Nephron (organoid): ENCODE measurements at regions not wholly inside any gene's neighbourhood (a gene's known extent, or its start where the extent isn't known, plus 50 kb on each side); places are given as distances from the start of the nearest gene placed in this dataset.

Source experiments
- H3K27ac Mint-ChIP-seq, 3 experiments: 2 replicates each; pipeline ENCODE4 v1.8.0; 2020; ENCODE audit warnings: mixed read lengths in 3 of 3, mild to moderate bottlenecking in 2 of 3, moderate library complexity in 1 of 3
- H3K27me3 Mint-ChIP-seq: 2 replicates; pipeline ENCODE4 v1.8.0; 2021; ENCODE audit warnings: low read depth, mild to moderate bottlenecking, moderate library complexity, mixed read lengths
- H3K36me3 Mint-ChIP-seq: 2 replicates; pipeline ENCODE4 v1.8.0; 2020; ENCODE audit warnings: low read depth, mixed read lengths
- H3K4me1 Mint-ChIP-seq: 2 replicates; pipeline ENCODE4 v1.8.0; 2020; ENCODE audit warnings: mixed read lengths
- H3K4me3 Mint-ChIP-seq, 3 experiments: 2 replicates each; pipeline ENCODE4 v1.8.0; 2020; ENCODE audit warnings: mild to moderate bottlenecking in 3 of 3, mixed read lengths in 3 of 3, moderate library complexity in 2 of 3
- H3K9me3 Mint-ChIP-seq: 2 replicates; pipeline ENCODE4 v1.8.0; 2020; ENCODE audit warnings: mixed read lengths
- TF ChIP-seq, protein P1 (sequence below), 3 experiments: fragments of 200-600 bp; sonication (generic); IDR thresholded peaks; one replicate each; pipeline ENCODE4 v1.5.0; 2021; ENCODE audit warnings: antibody characterized with exemption in 3 of 3; ENCODE audit not compliant: unreplicated experiment in 3 of 3

DNA sequence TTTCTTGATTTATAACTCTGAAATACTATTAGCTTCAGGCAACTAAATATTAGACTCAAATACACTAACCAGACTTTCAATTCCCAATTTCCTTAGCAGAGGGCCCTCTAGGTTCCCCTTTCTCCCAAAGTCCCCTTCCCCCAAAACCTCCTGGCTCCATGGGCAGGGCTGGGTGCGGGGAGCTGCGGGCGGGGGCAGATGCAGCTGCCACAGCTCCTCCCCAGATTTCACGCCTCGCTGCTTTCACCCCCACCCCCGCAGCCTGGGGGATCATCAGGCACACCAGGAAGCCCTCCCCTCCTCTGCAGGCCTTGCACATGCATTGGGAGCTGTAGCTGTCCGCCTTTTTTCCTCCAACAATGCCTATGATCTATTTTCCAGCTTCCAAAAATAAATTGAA lies 82.8 kb upstream of the SPATA31C2 start:
- Mint-ChIP-seq H3K4me3 (no peak overlapping the region), H3K27ac (peak overlapping the region; percentile 10 to 52 (median 14)), H3K4me1 (peaks cover 34% of the 10 kb centered on the region), H3K27me3 (peaks cover 3% of the 10 kb centered on the region), H3K9me3 (no peaks in the 10 kb centered on the region), H3K36me3 (no peaks in the 10 kb centered on the region)
- TF ChIP-seq, protein P1, sequence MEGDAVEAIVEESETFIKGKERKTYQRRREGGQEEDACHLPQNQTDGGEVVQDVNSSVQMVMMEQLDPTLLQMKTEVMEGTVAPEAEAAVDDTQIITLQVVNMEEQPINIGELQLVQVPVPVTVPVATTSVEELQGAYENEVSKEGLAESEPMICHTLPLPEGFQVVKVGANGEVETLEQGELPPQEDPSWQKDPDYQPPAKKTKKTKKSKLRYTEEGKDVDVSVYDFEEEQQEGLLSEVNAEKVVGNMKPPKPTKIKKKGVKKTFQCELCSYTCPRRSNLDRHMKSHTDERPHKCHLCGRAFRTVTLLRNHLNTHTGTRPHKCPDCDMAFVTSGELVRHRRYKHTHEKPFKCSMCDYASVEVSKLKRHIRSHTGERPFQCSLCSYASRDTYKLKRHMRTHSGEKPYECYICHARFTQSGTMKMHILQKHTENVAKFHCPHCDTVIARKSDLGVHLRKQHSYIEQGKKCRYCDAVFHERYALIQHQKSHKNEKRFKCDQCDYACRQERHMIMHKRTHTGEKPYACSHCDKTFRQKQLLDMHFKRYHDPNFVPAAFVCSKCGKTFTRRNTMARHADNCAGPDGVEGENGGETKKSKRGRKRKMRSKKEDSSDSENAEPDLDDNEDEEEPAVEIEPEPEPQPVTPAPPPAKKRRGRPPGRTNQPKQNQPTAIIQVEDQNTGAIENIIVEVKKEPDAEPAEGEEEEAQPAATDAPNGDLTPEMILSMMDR (IDR thresholded peaks at IDR 0.05; ENCODE audit: unreplicated experiment in 3 of 3): no peak

DNA sequence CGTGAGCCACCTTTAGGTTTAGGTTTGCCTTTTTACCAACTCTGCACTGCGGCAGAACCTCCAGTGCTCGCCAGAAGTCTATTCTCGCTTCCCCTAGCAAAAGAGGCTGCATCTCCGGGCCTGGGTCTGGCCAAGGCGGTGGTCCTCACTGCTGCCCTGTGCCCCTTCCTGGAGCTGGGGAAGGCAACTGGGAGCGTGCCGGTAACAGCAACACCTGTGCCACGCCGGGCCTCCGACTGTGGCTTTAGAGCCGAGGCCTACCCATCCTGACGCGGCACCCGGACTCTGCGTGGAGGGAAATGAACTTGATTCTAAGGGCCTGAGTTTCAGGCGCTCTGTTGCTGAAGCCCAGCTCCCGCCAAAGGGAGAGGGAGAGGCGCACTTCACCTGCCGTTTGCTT lies 82.4 kb upstream of the SPATA31C2 start:
- Mint-ChIP-seq H3K27ac (peak overlapping the region; percentile 10 to 52 (median 14)), H3K36me3 (no peaks in the 10 kb centered on the region), H3K4me1 (peaks cover 38% of the 10 kb centered on the region), H3K9me3 (no peaks in the 10 kb centered on the region), H3K4me3 (no peak overlapping the region), H3K27me3 (peaks cover 3% of the 10 kb centered on the region)
- TF ChIP-seq, protein P1 (IDR thresholded peaks at IDR 0.05; ENCODE audit: unreplicated experiment in 3 of 3): no peak

DNA sequence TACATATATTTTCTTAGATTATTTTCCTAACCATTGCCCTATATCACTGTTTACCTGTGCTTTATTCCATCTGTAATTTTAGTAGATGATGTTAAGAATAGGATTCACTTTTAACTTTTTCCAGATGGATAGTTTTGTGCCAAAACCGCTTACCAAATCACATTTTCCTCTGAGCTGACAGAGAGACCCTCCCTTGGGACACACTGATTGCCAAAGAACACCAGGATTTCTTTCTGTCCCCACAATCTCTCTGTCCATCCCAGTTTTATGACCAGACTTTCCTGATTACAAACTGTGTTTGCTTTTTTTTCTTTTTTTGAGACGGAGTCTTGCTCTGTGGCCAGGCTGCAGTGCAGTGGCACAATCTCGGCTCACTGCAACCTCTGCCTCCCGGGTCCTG lies 81.3 kb upstream of the SPATA31C2 start:
- no peaks in the 10 kb centered on the region for H3K36me3 Mint-ChIP-seq
- peaks cover 3% of the 10 kb centered on the region for H3K27me3 Mint-ChIP-seq
- peaks cover 3% of the 10 kb centered on the region for H3K9me3 Mint-ChIP-seq
- H3K4me1 Mint-ChIP-seq: peaks cover 45% of the 10 kb centered on the region
- TF ChIP-seq, protein P1 (IDR thresholded peaks at IDR 0.05; ENCODE audit: unreplicated experiment in 3 of 3): no peak
- no peak overlapping the region for H3K4me3 Mint-ChIP-seq
- H3K27ac Mint-ChIP-seq: no peak overlapping the region

DNA sequence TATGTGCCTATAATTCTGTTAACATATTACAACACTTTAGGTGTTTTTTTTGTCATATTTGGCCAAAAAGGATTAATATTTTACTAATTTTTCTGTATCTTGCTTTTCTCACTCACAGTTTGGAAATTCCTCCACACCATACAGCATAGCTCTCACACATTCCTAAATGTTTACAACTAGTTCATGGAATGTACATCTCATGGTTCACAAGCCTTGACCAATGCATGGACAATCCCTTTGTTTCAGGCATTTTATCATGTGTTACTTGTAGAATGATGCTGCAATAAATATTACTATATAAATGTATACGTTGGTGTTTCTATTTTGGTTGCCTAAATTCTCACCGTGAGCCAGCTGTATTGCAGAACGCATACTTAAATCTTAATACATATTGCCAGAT lies 80.5 kb upstream of the SPATA31C2 start:
- Mint-ChIP-seq H3K27me3 (peaks cover 3% of the 10 kb centered on the region), H3K9me3 (peaks cover 4% of the 10 kb centered on the region), H3K4me1 (peaks cover 43% of the 10 kb centered on the region), H3K4me3 (no peak overlapping the region), H3K27ac (peak overlapping the region; percentile 28 to 41 (median 35)), H3K36me3 (no peaks in the 10 kb centered on the region)
- TF ChIP-seq, protein P1 (IDR thresholded peaks at IDR 0.05; ENCODE audit: unreplicated experiment in 3 of 3): no peak

DNA sequence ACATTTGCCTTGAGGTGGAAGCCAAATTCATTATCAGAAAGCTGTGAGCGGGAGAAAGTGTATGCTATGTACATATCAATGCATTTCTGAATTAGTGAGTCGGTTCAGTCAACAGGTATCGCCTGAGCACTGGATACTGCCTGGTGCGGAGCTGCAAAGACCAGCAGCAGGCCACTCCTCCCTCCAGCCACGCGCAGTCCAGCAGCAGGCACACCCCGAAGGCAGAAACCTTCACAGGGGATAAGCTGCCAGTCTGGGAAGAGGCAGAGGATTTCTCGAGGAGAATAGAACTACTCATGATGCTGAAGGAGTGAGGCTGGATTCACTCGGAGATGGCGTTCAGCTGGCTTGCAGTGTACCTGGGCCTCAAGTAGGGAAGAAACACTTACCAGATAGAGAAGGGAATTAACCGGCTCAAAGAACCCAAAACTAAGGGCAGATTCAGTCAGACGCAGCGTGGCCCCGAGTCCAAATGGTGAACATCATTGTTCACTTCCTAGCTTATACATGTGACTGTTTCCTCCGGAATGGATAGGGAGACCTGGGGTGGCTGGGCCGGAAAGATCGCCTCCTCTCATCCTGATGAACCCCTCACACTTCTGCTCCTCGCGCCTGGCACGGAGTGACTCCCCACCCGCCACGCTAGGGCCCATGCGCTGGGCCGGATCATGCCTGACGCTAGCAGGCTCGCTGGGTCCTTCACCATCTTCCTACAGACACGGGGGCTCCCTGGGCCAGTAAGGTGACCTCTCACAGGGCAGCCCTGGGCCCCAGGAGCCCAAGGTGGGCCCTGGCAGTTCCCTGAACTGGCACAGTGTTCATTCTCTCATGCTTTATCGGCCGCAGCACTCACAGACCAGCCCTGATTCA lies 78.1 kb upstream of the SPATA31C2 start:
- Mint-ChIP-seq H3K36me3 (peaks cover 5% of the 10 kb centered on the region), H3K4me3 (no peak overlapping the region), H3K4me1 (peaks cover 40% of the 10 kb centered on the region), H3K9me3 (peaks cover 16% of the 10 kb centered on the region), H3K27ac (peak overlapping the region; percentile 21 to 74 (median 24)), H3K27me3 (peaks cover 3% of the 10 kb centered on the region)
- TF ChIP-seq, protein P1 (IDR thresholded peaks at IDR 0.05; ENCODE audit: unreplicated experiment in 3 of 3): no peak
